Neural cell (in vitro differentiated cells): ENCODE measurements at regions not wholly inside any gene's neighbourhood (a gene's known extent, or its start where the extent isn't known, plus 50 kb on each side); places are given as distances from the start of the nearest gene placed in this dataset.
A peak's percentile ranks its signal among the peaks of the same experiment; 100 is the strongest.

ENCODE experiments used
- H2AFZ ChIP-seq: fragments of 200-600, 300-800 bp; sonication (generic), shearing (Covaris generic); 2 replicates; pipeline ENCODE4 v1.6.0; 2014; ENCODE audit warnings: low read depth, mild to moderate bottlenecking, antibody characterized with exemption, low read length, moderate library complexity
- H3F3A ChIP-seq: fragments of 200-600 bp; shearing (Covaris generic); 2 replicates; pipeline ENCODE4 v1.6.1; 2016; ENCODE audit warnings: mild to moderate bottlenecking, moderate library complexity, mixed read lengths, antibody characterized with exemption, low read length; ENCODE audit not compliant: insufficient read depth, poor library complexity, severe bottlenecking
- H3K27ac ChIP-seq: fragments of 200-600, 300-800 bp; sonication (generic), shearing (Covaris generic); 2 replicates; pipeline ENCODE4 v1.5.1; 2014; ENCODE audit warnings: mild to moderate bottlenecking, low read length, moderate library complexity
- H3K27me3 ChIP-seq: fragments of 300-800, 200-600 bp; sonication (generic), shearing (Covaris generic); 2 replicates; pipeline ENCODE4 v1.6.0; 2014; ENCODE audit warnings: mild to moderate bottlenecking, low read depth, low read length, moderate library complexity; ENCODE audit not compliant: insufficient read depth
- H3K36me3 ChIP-seq: fragments of 300-800, 200-600 bp; sonication (generic), shearing (Covaris generic); 2 replicates; pipeline ENCODE4 v1.5.1; 2014; ENCODE audit warnings: mild to moderate bottlenecking, antibody characterized with exemption, low read length, moderate library complexity; ENCODE audit not compliant: insufficient read depth
- H3K4me2 ChIP-seq: fragments of 300-800, 200-600 bp; sonication (generic), shearing (Covaris generic); 2 replicates; pipeline ENCODE4 v1.6.0; 2014; ENCODE audit warnings: mild to moderate bottlenecking, low read length
- H3K4me3 ChIP-seq: fragments of 300-800, 200-600 bp; sonication (generic), shearing (Covaris generic); 2 replicates; pipeline ENCODE4 v1.5.1; 2014; ENCODE audit warnings: mild to moderate bottlenecking, low read length, moderate library complexity
- H3K79me2 ChIP-seq: fragments of 200-600 bp; shearing (Covaris generic); replicated peaks from 2 replicates; pipeline ENCODE4 v1.6.0; 2014; ENCODE audit warnings: mild to moderate bottlenecking, low read length, moderate library complexity; ENCODE audit not compliant: insufficient read depth
- H3K9ac ChIP-seq: fragments of 300-800, 200-600 bp; sonication (generic), shearing (Covaris generic); 2 replicates; pipeline ENCODE4 v1.6.1; 2016; ENCODE audit warnings: mild to moderate bottlenecking, low read length, mixed read lengths
- H3K9me2 ChIP-seq: fragments of 200-600 bp; shearing (Covaris generic); 2 replicates; pipeline ENCODE4 v1.6.1; 2016; ENCODE audit warnings: mild to moderate bottlenecking, low read length, mixed read lengths; ENCODE audit not compliant: insufficient read depth
- H3K9me3 ChIP-seq: fragments of 200-600, 300-800 bp; sonication (generic), shearing (Covaris generic); 2 replicates; pipeline ENCODE4 v1.6.1; 2016; ENCODE audit warnings: mild to moderate bottlenecking, mixed run types, low read length, moderate library complexity, mixed read lengths
- H4K20me1 ChIP-seq: fragments of 200-600 bp; shearing (Covaris generic); 2 replicates; pipeline ENCODE4 v1.6.1; 2016; ENCODE audit warnings: mild to moderate bottlenecking, mixed run types; ENCODE audit not compliant: insufficient read depth
- EP300 ChIP-seq: fragments of 450-650 bp; conservative IDR thresholded peaks from 2 replicates; pipeline ENCODE4 v1.6.1; 2014; ENCODE audit warnings: antibody characterized with exemption, mild to moderate bottlenecking, moderate library complexity; ENCODE audit not compliant: poor library complexity, severe bottlenecking
- EZH2 ChIP-seq: fragments of 200-600, 300-800 bp; shearing (Covaris generic), sonication (generic); IDR thresholded peaks from 2 replicates; pipeline ENCODE4 v1.6.1; 2014; ENCODE audit warnings: antibody characterized with exemption, low read length, borderline replicate concordance, mild to moderate bottlenecking; ENCODE audit not compliant: insufficient read depth, poor library complexity, severe bottlenecking
- MXI1 ChIP-seq: fragments of 450-650 bp; conservative IDR thresholded peaks from 2 replicates; pipeline ENCODE4 v1.6.1; 2014; ENCODE audit warnings: antibody characterized with exemption, mild to moderate bottlenecking; ENCODE audit not compliant: poor library complexity, severe bottlenecking
- POLR2AphosphoS5 ChIP-seq: IDR thresholded peaks from 2 replicates; pipeline ENCODE4 v1.6.1; 2012
- RAD21 ChIP-seq: fragments of 450-650 bp; conservative IDR thresholded peaks from 2 replicates; pipeline ENCODE4 v1.6.1; 2014; ENCODE audit warnings: antibody characterized with exemption, mild to moderate bottlenecking, moderate library complexity
- SMC3 ChIP-seq: fragments of 450-650 bp; conservative IDR thresholded peaks from 2 replicates; pipeline ENCODE4 v1.6.1; 2014; ENCODE audit warnings: antibody characterized with exemption, mild to moderate bottlenecking, moderate library complexity; ENCODE audit not compliant: poor library complexity
- TAF1 ChIP-seq: IDR thresholded peaks from 2 replicates; pipeline ENCODE4 v1.6.1; 2012; ENCODE audit warnings: low read depth
- TF ChIP-seq, protein P1 (sequence below): IDR thresholded peaks from 2 replicates; pipeline ENCODE4 v1.6.1; 2012; ENCODE audit warnings: borderline replicate concordance
- TF ChIP-seq, protein P2 (sequence below): fragments of 450-650 bp; IDR thresholded peaks from 2 replicates; pipeline ENCODE4 v1.5.1; 2014; ENCODE audit warnings: antibody characterized with exemption, mild to moderate bottlenecking, moderate library complexity; ENCODE audit not compliant: poor library complexity, severe bottlenecking

DNA sequence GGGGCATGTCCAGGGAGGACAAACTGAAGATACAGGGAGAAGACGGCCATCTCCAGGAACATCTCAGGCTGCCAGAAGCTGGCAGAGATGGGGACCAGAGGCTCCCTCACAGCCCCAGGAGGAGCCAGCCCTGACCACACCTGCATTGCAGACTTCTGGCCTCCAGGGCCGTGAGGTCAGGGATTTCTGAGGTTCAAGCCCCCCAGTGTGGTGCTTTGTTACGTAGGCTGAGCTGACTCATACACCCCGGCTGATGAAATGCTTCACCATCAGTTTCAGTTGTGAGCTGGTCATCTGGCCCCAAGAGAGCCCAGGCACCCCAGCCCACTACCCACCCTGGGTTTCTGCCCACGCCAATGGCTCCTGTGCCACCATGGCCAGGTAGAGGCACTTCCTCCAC is 106.4 kb downstream of the SIK1 start:
- no peak overlapping the region for H3K4me2 ChIP-seq

DNA sequence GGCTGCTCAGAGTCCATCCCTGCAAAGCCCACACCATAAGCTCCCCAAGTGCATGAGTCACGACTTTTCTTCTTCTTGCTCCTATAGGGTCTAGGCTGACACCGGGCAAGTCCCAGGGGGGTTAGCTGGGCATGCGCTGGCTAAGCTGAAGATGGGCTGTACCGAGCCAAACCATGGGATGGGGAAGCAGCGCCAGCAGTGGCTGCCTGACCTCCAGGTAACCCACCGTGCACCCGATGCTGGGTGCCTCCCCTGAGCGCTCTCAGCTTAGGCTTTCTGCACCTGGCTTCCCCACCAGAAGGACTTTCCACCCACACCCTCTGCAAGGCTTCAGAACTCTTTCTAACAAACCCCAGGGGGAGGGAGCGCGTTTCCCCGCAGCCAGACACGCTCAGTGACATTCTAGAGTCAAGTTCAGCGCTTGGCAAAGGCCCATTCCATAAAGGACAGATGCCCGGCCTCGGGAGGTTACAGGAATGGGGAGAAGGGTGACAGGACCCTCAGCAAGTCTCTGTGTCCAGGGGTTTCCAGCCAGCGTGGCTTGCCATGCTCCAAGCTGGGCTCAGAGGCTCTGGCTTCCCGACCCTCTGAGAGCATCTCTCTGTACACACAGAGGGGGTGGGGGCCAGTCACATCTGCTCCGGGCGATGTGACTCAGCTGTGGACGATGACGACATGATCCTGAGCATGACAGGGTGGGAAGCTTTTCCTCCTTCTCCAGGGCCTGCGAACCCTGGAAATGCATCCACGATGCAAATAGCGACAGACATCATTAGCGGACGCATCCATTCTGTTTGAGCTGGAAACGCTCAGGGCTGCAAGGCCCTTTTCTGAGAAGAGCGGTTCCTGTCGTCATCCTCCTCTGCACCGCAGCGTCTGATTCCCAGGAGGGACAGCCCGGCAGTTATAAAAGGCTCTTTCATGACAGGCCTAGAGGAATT is 107.8 kb downstream of the SIK1 start:
- no peaks in the 10 kb centered on the region for H3K9me2 ChIP-seq
- peak overlapping the region; percentile 46 for H3K4me2 ChIP-seq
- H4K20me1 ChIP-seq = no peaks in the 10 kb centered on the region
- H3K27ac ChIP-seq = peak overlapping the region; percentile 98
- peaks cover 4% of the 10 kb centered on the region for H3F3A ChIP-seq
- no peaks in the 10 kb centered on the region for H3K79me2 ChIP-seq
- no peaks in the 10 kb centered on the region for H3K27me3 ChIP-seq
- H2AFZ ChIP-seq = peak overlapping the region; percentile 18
- TF ChIP-seq RAD21 = peak; percentile 58
- peak; percentile 80 for TF ChIP-seq POLR2AphosphoS5
- TF ChIP-seq, protein P1, sequence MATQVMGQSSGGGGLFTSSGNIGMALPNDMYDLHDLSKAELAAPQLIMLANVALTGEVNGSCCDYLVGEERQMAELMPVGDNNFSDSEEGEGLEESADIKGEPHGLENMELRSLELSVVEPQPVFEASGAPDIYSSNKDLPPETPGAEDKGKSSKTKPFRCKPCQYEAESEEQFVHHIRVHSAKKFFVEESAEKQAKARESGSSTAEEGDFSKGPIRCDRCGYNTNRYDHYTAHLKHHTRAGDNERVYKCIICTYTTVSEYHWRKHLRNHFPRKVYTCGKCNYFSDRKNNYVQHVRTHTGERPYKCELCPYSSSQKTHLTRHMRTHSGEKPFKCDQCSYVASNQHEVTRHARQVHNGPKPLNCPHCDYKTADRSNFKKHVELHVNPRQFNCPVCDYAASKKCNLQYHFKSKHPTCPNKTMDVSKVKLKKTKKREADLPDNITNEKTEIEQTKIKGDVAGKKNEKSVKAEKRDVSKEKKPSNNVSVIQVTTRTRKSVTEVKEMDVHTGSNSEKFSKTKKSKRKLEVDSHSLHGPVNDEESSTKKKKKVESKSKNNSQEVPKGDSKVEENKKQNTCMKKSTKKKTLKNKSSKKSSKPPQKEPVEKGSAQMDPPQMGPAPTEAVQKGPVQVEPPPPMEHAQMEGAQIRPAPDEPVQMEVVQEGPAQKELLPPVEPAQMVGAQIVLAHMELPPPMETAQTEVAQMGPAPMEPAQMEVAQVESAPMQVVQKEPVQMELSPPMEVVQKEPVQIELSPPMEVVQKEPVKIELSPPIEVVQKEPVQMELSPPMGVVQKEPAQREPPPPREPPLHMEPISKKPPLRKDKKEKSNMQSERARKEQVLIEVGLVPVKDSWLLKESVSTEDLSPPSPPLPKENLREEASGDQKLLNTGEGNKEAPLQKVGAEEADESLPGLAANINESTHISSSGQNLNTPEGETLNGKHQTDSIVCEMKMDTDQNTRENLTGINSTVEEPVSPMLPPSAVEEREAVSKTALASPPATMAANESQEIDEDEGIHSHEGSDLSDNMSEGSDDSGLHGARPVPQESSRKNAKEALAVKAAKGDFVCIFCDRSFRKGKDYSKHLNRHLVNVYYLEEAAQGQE = peak; percentile 92
- TF ChIP-seq EZH2 = no peak
- peak; percentile 22 for TF ChIP-seq MXI1
- TF ChIP-seq EP300 = peak; percentile 86
- TF ChIP-seq, protein P2, sequence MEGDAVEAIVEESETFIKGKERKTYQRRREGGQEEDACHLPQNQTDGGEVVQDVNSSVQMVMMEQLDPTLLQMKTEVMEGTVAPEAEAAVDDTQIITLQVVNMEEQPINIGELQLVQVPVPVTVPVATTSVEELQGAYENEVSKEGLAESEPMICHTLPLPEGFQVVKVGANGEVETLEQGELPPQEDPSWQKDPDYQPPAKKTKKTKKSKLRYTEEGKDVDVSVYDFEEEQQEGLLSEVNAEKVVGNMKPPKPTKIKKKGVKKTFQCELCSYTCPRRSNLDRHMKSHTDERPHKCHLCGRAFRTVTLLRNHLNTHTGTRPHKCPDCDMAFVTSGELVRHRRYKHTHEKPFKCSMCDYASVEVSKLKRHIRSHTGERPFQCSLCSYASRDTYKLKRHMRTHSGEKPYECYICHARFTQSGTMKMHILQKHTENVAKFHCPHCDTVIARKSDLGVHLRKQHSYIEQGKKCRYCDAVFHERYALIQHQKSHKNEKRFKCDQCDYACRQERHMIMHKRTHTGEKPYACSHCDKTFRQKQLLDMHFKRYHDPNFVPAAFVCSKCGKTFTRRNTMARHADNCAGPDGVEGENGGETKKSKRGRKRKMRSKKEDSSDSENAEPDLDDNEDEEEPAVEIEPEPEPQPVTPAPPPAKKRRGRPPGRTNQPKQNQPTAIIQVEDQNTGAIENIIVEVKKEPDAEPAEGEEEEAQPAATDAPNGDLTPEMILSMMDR = no peak
- peak; percentile 55 for TF ChIP-seq SMC3
- no peaks in the 10 kb centered on the region for H3K36me3 ChIP-seq
- peak overlapping the region; percentile 47 for H3K4me3 ChIP-seq
- H3K9ac ChIP-seq = peak overlapping the region; percentile 79
- H3K9me3 ChIP-seq = no peaks in the 10 kb centered on the region

More for the DNA sequence above, 106.4 kb downstream of the SIK1 start:
- H3K9ac ChIP-seq = peak overlapping the region; percentile 79
- no peak for TF ChIP-seq TAF1
- TF ChIP-seq SMC3 = no peak
- no peak for TF ChIP-seq EP300
- TF ChIP-seq POLR2AphosphoS5 = no peak
- peak overlapping the region; percentile 98 for H3K27ac ChIP-seq
- H3F3A ChIP-seq = peaks cover 4% of the 10 kb centered on the region
- H3K4me3 ChIP-seq = peak overlapping the region; percentile 47
- no peaks in the 10 kb centered on the region for H3K36me3 ChIP-seq
- no peak overlapping the region for H2AFZ ChIP-seq
- H3K79me2 ChIP-seq = no peaks in the 10 kb centered on the region
- no peaks in the 10 kb centered on the region for H3K9me2 ChIP-seq
- no peaks in the 10 kb centered on the region for H4K20me1 ChIP-seq
- H3K27me3 ChIP-seq = no peaks in the 10 kb centered on the region
- H3K9me3 ChIP-seq = no peaks in the 10 kb centered on the region
